Calu3 (cell line): ENCODE measurements at regions not wholly inside any gene's neighbourhood (a gene's known extent, or its start where the extent isn't known, plus 50 kb on each side); places are given as distances from the start of the nearest gene placed in this dataset.
"Not testable (repeated sequence)": the region's sequence is repeated elsewhere in the genome, so short reads cannot be mapped to it uniquely, and the experiment has no call there.

Source experiments
- BruUV-seq: library from RNA; stranded (reverse); fragments of 400-500 nt; replicated peaks from 2 replicates; lab custom pipeline; 2021; lab: Mats Ljungman, UMichigan
- CTCF ChIA-PET: fragments of 300-600 bp; sonication (Branson Sonifier 250); formaldehyde crosslinking; loops from one replicate; lab custom pipeline; 2022; ENCODE audit warnings: antibody characterized with exemption; lab: Charles Lee
- DNase-seq: peaks from one replicate; pipeline ENCODE4 v3.0.0; 2022
- H3K27ac Mint-ChIP-seq: one replicate; pipeline ENCODE4 v1.8.0; 2022; ENCODE audit warnings: mixed read lengths; ENCODE audit not compliant: unreplicated experiment
- H3K27me3 Mint-ChIP-seq: one replicate; pipeline ENCODE4 v1.8.0; 2022; ENCODE audit warnings: mixed read lengths; ENCODE audit not compliant: unreplicated experiment
- H3K36me3 Mint-ChIP-seq: one replicate; pipeline ENCODE4 v1.8.0; 2022; ENCODE audit warnings: mild to moderate bottlenecking, moderate library complexity, mixed read lengths; ENCODE audit not compliant: insufficient read depth, unreplicated experiment
- H3K4me1 Mint-ChIP-seq: one replicate; pipeline ENCODE4 v1.8.0; 2022; ENCODE audit warnings: mild to moderate bottlenecking, low read depth, mixed read lengths; ENCODE audit not compliant: unreplicated experiment
- H3K4me3 Mint-ChIP-seq: one replicate; pipeline ENCODE4 v1.8.0; 2022; ENCODE audit warnings: mild to moderate bottlenecking, low read depth, moderate library complexity, mixed read lengths; ENCODE audit not compliant: unreplicated experiment
- H3K9me3 Mint-ChIP-seq: one replicate; pipeline ENCODE4 v1.8.0; 2022; ENCODE audit warnings: low read depth, mixed read lengths; ENCODE audit not compliant: unreplicated experiment
- intact Hi-C: fragments of 100-400 bp; cut with micrococcal nuclease; formaldehyde crosslinking; loops from one replicate; pipeline ENCODE4 v1.10.0; 2022; ENCODE audit not compliant: unreplicated experiment
- TF ChIP-seq, protein P1 (sequence below): fragments of 200-600 bp; IDR thresholded peaks from one replicate; pipeline ENCODE4 v1.8.0; 2022; ENCODE audit warnings: antibody characterized with exemption; ENCODE audit not compliant: unreplicated experiment

DNA sequence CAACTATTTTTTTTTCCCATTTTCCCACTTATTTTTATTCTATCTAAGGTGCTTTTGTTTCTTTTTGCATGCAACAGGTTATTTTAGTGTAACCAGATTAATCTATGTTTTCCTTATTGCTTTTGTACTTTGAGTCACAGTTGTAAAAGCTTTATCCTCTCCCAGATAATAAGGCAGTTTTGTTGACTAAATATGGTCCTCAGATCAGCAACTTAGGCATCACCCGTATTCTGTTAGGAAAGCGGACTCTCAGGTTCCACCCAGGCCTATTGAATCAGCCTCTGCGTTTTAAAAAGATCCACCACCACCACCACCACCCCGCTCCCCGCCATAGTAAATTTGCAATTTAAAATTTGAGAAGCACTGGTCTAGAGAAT is 58.6 kb upstream of the USP9X start:
- Mint-ChIP-seq H3K9me3 (no peaks in the 10 kb centered on the region), H3K4me3 (no peak overlapping the region), H3K4me1 (no peaks in the 10 kb centered on the region), H3K36me3 (peaks cover 6% of the 10 kb centered on the region), H3K27ac (no peak overlapping the region), H3K27me3 (no peaks in the 10 kb centered on the region)
- TF ChIP-seq, protein P1, sequence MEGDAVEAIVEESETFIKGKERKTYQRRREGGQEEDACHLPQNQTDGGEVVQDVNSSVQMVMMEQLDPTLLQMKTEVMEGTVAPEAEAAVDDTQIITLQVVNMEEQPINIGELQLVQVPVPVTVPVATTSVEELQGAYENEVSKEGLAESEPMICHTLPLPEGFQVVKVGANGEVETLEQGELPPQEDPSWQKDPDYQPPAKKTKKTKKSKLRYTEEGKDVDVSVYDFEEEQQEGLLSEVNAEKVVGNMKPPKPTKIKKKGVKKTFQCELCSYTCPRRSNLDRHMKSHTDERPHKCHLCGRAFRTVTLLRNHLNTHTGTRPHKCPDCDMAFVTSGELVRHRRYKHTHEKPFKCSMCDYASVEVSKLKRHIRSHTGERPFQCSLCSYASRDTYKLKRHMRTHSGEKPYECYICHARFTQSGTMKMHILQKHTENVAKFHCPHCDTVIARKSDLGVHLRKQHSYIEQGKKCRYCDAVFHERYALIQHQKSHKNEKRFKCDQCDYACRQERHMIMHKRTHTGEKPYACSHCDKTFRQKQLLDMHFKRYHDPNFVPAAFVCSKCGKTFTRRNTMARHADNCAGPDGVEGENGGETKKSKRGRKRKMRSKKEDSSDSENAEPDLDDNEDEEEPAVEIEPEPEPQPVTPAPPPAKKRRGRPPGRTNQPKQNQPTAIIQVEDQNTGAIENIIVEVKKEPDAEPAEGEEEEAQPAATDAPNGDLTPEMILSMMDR = no peak
- DNase-seq = no peak
- no TSS peak for BruUV-seq
- intact Hi-C loops = loop anchor here (5.0 kb wide), 1 partner anchor 56 kb away; no protein-coding TSS in a partner anchor
- CTCF ChIA-PET = interaction anchor here (0.5 to 0.6 kb wide), 2 partner anchors 46 to 223 kb away, joined by 4 read pairs; no protein-coding TSS in a partner anchor

DNA sequence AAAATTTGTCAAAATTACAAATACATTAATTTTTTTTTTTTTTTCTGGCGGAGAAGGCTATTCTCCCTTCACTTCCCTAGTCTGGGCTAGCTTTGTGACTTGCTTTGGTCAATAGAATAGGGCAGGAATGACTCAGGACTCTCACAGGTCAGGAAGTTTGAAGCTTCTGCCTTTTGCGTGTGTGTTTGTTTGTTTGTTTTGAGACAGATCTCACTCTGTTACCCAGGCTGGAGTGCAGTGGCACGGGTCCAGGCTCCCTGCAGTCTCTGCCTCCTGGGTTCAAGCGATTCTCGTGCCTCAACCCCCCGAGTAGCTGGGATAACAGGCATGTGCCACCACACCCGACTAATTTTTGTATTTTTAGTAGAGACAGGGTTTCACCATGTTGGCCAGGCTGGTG is 55.9 kb upstream of the USP9X start:
- intact Hi-C loops = loop anchor here (5.0 kb wide), 1 partner anchor 53 kb away; no protein-coding TSS in a partner anchor
- CTCF ChIA-PET = no interaction called here
- Mint-ChIP-seq H3K27me3 (no peaks in the 10 kb centered on the region), H3K27ac (no peak overlapping the region), H3K4me1 (no peaks in the 10 kb centered on the region), H3K9me3 (no peaks in the 10 kb centered on the region), H3K36me3 (no peaks in the 10 kb centered on the region), H3K4me3 (no peak overlapping the region)
- no peak for DNase-seq
- BruUV-seq = no TSS peak
- TF ChIP-seq, protein P1 = no peak

DNA sequence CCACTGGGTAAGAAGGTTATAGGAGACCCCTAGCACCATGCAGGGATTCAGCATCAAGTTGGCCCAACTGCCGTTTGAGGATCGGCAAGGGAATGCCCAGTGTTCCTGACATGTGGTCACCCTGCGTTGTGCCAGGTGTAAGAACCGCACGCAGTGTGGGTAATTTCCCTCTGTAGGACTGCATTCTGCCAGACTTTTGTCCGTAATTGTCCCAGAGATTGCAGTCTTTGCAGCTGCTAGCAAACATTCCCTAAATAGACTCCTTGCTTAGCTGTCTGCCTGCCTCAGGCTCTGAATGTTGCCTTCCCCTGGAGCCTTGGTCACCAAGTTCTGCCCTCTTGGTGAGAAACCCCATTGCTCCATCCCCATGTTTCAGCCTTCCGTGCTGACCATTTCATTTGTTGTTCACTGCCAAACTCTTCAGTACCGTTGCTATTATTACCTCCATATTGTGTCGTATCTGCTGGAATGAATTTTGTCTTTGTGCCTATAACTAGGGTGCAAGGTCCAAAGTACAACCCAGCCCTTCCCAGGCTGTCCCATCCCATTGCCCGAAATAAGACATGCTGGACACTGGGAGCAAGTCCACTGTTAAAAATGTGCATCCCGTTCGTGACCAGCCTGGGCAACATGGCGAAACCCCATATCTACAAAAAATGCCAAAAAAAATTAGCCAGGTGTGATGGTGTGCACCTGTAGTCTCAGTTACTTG is 53.8 kb upstream of the USP9X start:
- BruUV-seq = no TSS peak
- no peak overlapping the region for H3K4me3 Mint-ChIP-seq
- TF ChIP-seq, protein P1 = no peak
- CTCF ChIA-PET = interaction anchor here (0.6 to 0.7 kb wide), 2 partner anchors 78 to 922 kb away, joined by 3 to 4 read pairs; no protein-coding TSS in a partner anchor
- H3K27me3 Mint-ChIP-seq = no peaks in the 10 kb centered on the region
- no peak overlapping the region for H3K27ac Mint-ChIP-seq
- intact Hi-C loops = no loop called here
- no peaks in the 10 kb centered on the region for H3K36me3 Mint-ChIP-seq
- no peak for DNase-seq
- no peaks in the 10 kb centered on the region for H3K9me3 Mint-ChIP-seq
- H3K4me1 Mint-ChIP-seq = no peaks in the 10 kb centered on the region

DNA sequence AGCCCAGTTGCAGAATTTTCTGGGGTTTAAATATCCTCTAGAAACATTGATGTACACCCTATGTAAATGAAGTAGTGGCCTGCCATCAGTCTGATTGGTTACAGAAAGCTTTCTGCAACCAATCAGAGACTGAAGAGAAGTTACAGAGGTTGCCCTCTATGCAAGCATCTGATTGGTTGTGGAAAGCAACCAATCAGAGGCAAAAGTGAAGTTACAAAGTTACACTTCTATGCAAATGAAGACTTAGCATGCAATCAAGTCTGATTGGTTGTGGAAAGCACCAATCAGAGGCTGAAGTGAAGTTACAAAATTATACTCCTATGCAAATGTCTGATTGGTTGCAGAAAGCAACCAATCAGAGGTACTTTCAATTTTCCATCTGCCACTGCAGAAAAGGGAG is 51.9 kb upstream of the USP9X start:
- TF ChIP-seq, protein P1 = no peak
- intact Hi-C loops = no loop called here
- CTCF ChIA-PET = no interaction called here
- no TSS peak for BruUV-seq
- Mint-ChIP-seq H3K27ac (no peak overlapping the region), H3K4me3 (no peak overlapping the region), H3K9me3 (no peaks in the 10 kb centered on the region), H3K36me3 (no peaks in the 10 kb centered on the region), H3K4me1 (no peaks in the 10 kb centered on the region), H3K27me3 (no peaks in the 10 kb centered on the region)
- no peak for DNase-seq

DNA sequence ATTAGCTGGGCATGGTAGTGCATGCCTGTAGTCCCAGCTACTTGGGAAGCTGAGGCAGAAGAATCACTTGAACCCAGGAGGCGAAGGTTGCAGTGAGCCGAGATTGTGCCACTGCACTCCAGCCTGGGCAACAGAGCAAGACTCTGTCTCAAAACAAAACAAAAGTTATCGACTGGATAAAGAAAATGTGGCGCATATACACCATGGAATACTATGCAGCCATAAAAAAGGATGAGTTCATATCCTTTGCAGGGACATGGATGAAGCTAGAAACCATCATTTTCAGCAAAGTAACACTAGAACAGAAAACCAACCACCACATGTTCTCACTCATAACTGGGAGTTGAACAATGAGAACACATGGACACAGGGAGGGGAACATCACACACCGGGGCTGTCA is 50.3 kb upstream of the USP9X start:
- H3K4me3 Mint-ChIP-seq, BruUV-seq, H3K27ac Mint-ChIP-seq, H3K27me3 Mint-ChIP-seq, H3K9me3 Mint-ChIP-seq, H3K36me3 Mint-ChIP-seq, H3K4me1 Mint-ChIP-seq, DNase-seq, CTCF ChIA-PET: not testable (repeated sequence)
- intact Hi-C loops = loop anchor here (5.0 kb wide), 1 partner anchor 52 kb away; the partner anchor contains the start of gene USP9X
